ENCODE measurements at regions not wholly inside any gene's neighbourhood (a gene's known extent, or its start where the extent isn't known, plus 50 kb on each side); places are given as distances from the start of the nearest gene placed in this dataset.
"Not testable (repeated sequence)": the region's sequence is repeated elsewhere in the genome, so short reads cannot be mapped to it uniquely, and the experiment has no call there.

DNA sequence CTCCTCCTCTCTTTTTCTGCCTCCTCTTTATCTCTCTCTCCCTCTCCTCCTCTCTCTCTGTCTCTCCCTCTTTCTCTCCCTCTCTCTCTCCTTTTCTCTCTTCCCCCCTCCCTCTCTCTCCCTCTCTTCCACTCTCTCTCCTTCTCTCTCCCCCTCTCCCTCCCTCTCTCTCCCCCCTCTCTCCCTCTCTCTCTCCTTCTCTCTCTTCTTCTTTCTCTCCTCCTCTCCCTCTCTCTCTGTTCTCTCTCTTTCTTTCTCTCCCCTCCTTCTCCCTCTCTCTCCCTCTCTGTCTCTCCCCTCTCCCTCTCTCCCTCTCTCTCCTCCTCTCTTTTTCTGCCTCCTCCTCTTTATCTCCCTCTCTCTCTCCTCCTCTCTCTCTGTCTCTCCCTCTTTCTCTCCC lies 197.4 kb downstream of the UQCRFS1 start:
- no peak for DNase-seq (ENCODE audit: low read depth in 3 of 3, low spot score in 1 of 3)

DNA sequence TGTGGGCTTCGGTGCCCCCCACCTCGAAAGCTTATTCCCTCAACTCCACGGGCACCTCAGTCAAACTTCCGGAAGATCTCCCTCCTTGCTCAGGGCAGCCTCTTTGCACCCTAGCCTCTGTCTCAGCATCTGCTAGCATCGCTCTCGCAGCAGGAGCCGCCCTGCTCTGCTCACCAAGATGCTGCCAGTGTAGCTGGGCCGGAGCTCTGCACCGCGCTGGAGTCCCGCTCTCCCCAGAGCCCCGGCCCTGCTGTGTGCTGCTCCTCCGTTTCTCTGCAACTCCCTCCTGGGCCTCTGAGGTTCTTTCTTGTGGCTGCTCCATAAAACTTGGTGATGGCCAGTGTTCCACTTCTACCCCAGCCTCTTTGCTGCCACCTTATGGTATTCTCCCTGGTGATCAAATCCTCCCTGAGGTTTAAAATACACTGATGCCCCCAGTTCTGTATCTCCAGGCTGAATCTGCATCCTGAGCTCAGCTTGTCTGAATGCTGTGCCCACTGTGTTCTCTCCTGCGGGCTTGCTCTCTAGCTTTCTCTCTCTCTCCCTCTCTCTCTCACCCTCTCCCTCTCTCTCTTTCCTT lies 198.0 kb downstream of the UQCRFS1 start:
- DNase-seq (ENCODE audit: low read depth in 3 of 3, low spot score in 1 of 3): no peak

DNA sequence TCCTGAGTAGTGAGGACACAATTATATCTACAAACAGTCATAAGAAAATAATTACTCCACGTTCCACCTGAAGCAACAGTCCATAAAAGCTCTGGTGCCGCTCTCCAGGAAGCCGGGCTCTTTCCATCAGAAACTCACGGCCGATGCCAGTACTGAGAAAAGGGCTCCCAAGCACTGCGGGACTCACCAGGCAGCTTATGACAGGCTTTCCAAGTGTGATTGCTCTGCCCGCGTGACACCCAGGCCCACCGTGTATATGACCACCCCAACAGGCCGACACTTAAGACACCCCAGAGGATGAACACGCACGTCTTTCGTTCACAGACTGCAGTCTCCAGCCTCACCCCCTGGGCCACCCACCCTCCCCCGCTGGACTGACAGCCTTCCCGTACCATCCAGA lies 199.0 kb downstream of the UQCRFS1 start:
- DNase-seq (ENCODE audit: low read depth in 3 of 3, low spot score in 1 of 3): no peak

DNA sequence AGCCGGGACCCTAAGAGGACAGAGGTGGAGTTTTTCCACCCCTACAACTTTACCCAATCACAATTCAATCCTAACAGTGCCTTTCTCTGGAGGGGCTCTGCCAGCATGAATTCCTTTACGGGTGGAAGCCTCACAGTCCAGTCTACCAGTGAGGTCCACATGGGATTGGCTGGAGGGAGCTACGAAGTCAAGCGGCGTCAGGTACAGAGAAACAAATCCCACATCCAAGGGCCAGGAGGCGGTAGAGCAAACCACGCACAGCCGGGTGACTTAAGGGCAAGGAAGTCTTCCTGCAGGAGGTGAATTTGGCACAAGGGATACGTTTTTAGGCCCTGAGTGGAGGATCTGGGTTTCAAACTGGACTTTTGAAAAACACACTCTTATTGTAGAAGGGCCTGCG lies 199.6 kb downstream of the UQCRFS1 start:
- no peak for DNase-seq (ENCODE audit: low read depth in 3 of 3, low spot score in 1 of 3)

DNA sequence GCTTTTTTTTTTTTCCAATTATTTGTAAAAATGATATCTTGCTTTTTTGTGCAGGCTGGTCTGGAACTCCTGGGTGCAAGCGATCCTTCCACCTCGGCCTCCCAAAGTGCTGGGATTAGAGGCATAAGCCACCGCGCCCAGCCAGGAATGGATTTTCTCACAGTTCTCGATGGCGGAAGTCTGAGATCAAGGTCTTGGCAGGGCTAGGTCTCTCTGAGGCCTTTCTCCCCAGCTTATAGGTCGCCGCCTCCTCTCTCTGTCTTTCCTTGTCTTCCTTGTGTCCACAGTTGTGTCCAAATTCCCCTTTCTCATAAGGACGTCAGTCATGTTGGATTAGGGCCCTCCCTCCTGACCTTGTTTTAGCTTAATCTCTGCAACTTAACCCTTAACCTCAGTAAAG lies 200.5 kb downstream of the UQCRFS1 start:
- DNase-seq (ENCODE audit: low read depth in 3 of 3, low spot score in 1 of 3): no peak

GRCh38 chr19:29010276-29010675 lies 202.7 kb downstream of the UQCRFS1 start:
- DNase-seq (ENCODE audit: low read depth in 3 of 3, low spot score in 1 of 3): no peak

DNA sequence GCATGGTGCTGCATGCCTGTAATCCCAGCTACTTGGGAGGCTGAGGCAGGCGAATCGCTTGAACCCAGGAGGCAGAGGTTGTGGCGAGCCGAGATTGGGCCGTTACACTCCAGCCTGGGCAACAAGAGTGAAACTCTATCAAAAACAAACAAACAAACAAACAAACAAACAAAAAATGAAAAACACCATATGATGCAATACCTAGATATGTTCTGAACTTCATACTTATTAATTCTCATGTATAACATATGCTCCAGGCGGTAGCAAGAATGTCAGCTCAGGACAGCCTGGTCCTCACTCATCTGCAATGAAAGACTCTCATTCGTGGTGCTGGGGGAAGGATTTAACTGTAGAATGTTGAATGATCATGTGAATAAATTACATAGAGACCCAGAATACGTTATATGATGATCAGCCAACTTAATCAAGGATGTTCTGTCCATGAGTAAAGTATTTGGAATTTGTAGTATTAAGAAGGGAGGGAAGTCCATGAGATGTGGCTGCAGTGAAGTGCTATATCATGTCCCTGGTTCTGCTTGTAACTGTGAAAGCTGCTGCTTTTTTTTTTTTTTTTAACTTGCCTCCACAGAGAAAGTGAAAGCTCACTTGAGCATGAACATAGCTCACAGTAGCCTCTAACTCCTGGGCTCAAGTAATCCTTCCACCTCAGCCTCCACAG lies 206.8 kb downstream of the UQCRFS1 start:
- DNase-seq (ENCODE audit: low read depth in 3 of 3, low spot score in 1 of 3): no peak

- no peak for DNase-seq (ENCODE audit: low read depth in 3 of 3, low spot score in 1 of 3)
These were observed 208.2 kb downstream of the UQCRFS1 start for GRCh38 chr19:29004796-29005195.

- no peak for DNase-seq (ENCODE audit: low read depth in 3 of 3, low spot score in 1 of 3)
These were observed 209.1 kb downstream of the UQCRFS1 start for GRCh38 chr19:29003641-29004409.

DNA sequence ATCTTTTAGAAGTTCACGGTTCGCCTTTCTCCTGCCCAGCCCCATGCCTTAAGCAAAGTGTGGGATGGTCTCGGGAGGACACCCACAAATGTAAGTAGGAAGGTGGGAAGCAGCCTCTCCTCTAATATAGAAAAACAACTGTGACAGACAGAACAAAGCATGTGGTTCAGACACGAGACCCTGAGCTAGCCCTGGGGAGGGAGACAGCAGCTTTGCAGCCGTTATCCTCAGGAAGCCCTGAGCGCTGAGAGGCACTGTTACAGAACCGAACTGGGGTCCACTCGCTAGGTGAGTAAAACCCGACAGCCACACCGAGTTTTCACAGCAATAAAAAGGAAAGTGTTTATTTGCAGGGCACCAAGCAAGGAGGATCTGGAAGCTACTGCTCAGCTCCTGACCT lies 210.6 kb downstream of the UQCRFS1 start:
- no peak for DNase-seq (ENCODE audit: low read depth in 3 of 3, low spot score in 1 of 3)

DNA sequence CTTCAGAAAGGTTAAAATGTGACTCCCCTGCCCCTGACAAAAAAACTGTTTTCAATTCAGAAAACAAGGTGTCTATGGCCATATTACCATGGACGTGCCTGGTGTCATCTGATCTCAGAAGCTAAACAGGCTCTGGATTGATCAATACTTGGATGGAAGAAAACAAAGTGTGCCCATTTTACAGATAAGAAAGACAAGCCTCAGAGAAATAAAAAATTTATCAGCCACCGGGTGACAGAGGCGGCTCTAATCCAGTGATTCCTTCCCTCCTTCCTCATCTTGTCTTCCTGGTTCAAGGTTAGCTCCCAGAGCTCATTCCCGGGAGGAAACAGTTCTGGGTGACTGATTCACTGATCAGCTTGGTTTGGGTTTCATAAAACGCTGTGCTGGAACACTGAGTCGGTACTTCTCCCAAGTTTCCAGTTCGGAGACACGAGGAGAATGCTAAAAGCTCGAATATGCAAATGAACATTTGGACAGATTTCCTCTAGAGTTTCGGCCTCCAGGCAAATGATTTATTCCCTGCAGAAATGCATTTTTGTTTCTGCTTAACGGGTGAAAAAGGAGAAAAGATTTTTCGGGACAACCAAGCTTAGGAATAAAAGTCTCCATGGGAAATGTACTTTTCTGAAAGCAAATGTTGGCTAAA lies 211.2 kb downstream of the UQCRFS1 start:
- DNase-seq (ENCODE audit: low read depth in 3 of 3, low spot score in 1 of 3): no peak

DNA sequence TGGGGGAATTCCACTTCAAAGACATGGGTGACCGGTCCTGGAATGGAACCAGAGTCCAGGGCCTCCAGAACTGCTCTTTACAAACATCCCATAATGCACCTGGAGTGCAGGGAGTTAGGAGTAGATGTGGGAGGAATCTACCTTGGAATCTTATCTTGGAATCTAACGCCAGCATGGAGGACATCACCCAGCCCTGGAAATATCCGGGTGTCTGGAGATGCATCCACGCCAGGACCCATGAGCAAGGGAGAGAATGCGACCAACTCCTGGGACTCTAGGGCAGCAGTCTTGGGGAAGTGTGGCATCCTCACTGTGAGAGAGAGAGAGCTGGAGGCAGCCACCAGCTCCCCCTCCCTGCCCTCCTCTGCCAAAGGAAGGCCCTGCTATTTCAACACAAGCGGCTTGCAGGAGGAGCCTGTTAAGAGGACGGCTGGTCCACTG lies 211.8 kb downstream of the UQCRFS1 start:
- DNase-seq (ENCODE audit: low read depth in 3 of 3, low spot score in 1 of 3): no peak

- DNase-seq (ENCODE audit: low read depth in 3 of 3, low spot score in 1 of 3): no peak
These were observed 213.1 kb downstream of the UQCRFS1 start for GRCh38 chr19:28999724-29000433.

DNA sequence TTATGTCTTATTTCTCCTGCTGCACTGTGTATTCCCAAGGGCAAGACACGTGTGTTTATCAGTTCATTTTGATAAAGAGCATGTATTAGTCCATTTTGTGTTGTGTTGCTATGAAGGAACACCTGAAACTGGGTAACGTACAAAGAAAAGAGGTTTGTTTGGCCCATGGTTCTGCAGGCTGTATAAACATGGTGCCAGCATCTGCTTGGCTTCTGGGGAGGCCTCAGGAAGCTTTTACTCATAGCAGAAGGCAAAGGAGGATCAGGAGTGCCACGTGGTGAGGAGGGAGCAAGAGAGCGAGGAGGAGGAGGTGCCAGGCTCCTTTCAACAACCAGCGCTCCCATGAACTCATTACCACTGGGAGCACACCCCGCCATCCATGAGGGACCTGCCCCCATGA lies 214.0 kb downstream of the UQCRFS1 start:
- no peak for DNase-seq (ENCODE audit: low read depth in 3 of 3, low spot score in 1 of 3)

- not testable (repeated sequence) for DNase-seq (ENCODE audit: low read depth in 3 of 3, low spot score in 1 of 3)
These were observed 215.1 kb downstream of the UQCRFS1 start for GRCh38 chr19:28997866-28998265.

GRCh38 chr19:28990522-28990921 lies 222.4 kb downstream of the UQCRFS1 start:
- no peak for DNase-seq (ENCODE audit: low read depth in 3 of 3, low spot score in 1 of 3)

DNA sequence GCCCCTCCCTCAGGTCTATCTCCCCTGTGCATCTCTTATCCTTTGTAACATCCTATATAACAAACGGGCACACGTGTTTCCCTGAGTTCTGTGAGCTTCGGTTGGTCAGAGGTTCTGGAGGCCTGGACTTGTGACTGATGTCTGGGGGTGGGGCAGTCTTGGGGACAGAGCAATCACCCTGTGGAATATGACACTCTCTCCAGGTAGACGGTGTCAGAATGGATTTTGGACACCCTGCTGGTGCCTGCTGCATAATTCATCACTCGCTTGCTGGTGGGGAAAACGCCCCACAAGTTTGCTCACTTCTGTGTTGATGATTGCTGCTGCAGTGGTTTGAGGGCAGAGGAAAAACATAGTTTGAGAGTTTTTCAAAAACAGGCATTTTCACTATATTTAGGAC lies 223.2 kb downstream of the UQCRFS1 start:
- DNase-seq (ENCODE audit: low read depth in 3 of 3, low spot score in 1 of 3): no peak

GRCh38 chr19:28988066-28988465 lies 224.9 kb downstream of the UQCRFS1 start:
- DNase-seq (ENCODE audit: low read depth in 3 of 3, low spot score in 1 of 3): no peak

DNA sequence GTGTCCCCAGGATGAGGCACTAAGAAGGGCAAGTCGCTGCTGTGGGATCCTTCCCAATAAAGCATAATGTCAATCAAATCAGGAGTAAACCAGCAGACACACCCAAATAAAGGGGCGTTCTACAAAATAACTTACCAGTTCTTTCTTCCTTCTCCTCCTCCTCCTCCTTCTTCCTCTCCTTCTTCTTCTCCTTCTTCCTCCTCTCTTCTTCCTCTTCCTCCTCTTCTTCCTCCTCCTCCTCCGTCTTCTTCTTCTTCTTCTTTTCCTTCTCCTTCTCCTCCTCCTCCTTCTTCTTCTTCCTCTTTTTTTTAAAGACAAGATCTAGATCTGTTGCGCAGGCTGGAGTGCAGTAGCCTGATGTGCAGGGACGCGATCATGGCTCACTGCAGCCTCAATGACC lies 225.8 kb downstream of the UQCRFS1 start:
- no peak for DNase-seq (ENCODE audit: low read depth in 3 of 3, low spot score in 1 of 3)

DNA sequence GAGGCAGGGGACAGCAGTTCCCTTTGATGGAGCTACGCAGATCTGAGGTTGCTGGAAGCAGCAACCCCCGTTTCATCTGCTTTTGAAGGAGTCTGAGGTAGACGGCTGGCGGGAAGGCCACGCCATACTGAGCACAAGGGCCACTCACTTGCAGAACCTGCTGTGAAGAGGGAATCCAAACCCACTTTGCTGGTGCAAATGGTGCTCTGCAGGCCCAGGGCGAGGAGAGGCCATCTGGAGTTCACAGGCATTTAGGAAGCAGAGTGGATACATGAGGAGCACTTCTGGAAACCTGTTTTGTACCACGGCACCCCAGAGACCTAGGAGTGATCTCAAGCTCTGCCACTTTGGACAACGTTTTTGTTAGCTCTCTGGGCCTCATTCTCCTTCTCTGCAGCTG lies 227.8 kb downstream of the UQCRFS1 start:
- DNase-seq (ENCODE audit: low read depth in 3 of 3, low spot score in 1 of 3): no peak

GRCh38 chr19:28984315-28984714 lies 228.6 kb downstream of the UQCRFS1 start:
- DNase-seq (ENCODE audit: low read depth in 3 of 3, low spot score in 1 of 3): no peak

Data from stimulated activated CD4-positive, alpha-beta T cell treated with anti-CD3 and anti-CD28 coated beads, TNF-alpha, amount 100 ng/mL, for 1 hour (primary cell).